Endothelial cell of umbilical vein (primary cell): ENCODE measurements at regions not wholly inside any gene's neighbourhood (a gene's known extent, or its start where the extent isn't known, plus 50 kb on each side); places are given as distances from the start of the nearest gene placed in this dataset.

ENCODE experiments used
- EZH2 ChIP-seq: IDR thresholded peaks from 2 replicates; pipeline ENCODE4 v1.6.1; 2012; ENCODE audit warnings: borderline replicate concordance, low read depth, mild to moderate bottlenecking, moderate library complexity, low read length, inconsistent platforms; ENCODE audit not compliant: severe bottlenecking
- POLR2A ChIP-seq: IDR thresholded peaks from 2 replicates; pipeline ENCODE4 v1.6.1; 2012; ENCODE audit warnings: low read depth, mild to moderate bottlenecking, control low read depth, low read length
- POLR2AphosphoS5 ChIP-seq: IDR thresholded peaks from 2 replicates; pipeline ENCODE4 v1.6.1; 2012; ENCODE audit warnings: low read depth, mild to moderate bottlenecking, control low read depth, low read length, moderate library complexity; ENCODE audit not compliant: insufficient read depth
- TF ChIP-seq, protein P1 (sequence below), 2 donors: IDR thresholded peaks; 1 replicate in 1 of 2; 2 replicates in 1 of 2; pipeline ENCODE4 v1.5.1; 2011; ENCODE audit warnings: low read length in 2 of 2, mild to moderate bottlenecking in 2 of 2, moderate library complexity in 2 of 2, control low read depth in 1 of 2, inconsistent platforms in 1 of 2, low read depth in 1 of 2; ENCODE audit not compliant: insufficient read depth in 1 of 2; ENCODE audit errors: extremely low read depth in 1 of 2

GRCh38 chr5:3010301-3010952, 258.9 kb upstream of the IRX2 start:
- TF ChIP-seq EZH2 (no peak), POLR2AphosphoS5 (no peak), POLR2A (no peak)
- TF ChIP-seq, protein P1, sequence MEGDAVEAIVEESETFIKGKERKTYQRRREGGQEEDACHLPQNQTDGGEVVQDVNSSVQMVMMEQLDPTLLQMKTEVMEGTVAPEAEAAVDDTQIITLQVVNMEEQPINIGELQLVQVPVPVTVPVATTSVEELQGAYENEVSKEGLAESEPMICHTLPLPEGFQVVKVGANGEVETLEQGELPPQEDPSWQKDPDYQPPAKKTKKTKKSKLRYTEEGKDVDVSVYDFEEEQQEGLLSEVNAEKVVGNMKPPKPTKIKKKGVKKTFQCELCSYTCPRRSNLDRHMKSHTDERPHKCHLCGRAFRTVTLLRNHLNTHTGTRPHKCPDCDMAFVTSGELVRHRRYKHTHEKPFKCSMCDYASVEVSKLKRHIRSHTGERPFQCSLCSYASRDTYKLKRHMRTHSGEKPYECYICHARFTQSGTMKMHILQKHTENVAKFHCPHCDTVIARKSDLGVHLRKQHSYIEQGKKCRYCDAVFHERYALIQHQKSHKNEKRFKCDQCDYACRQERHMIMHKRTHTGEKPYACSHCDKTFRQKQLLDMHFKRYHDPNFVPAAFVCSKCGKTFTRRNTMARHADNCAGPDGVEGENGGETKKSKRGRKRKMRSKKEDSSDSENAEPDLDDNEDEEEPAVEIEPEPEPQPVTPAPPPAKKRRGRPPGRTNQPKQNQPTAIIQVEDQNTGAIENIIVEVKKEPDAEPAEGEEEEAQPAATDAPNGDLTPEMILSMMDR (IDR thresholded peaks at IDR 0.05; ENCODE audit: extremely low read depth in 1 of 2, insufficient read depth in 1 of 2, low read depth in 1 of 2, low read length in 2 of 2), result no peak
